K562 (cell line): ENCODE measurements at regions not wholly inside any gene's neighbourhood (a gene's known extent, or its start where the extent isn't known, plus 50 kb on each side); places are given as distances from the start of the nearest gene placed in this dataset.

Experiments
- CBFA2T2 ChIP-seq: fragments of 450-650 bp; conservative IDR thresholded peaks from 2 replicates; pipeline ENCODE4 v1.6.1; 2017; ENCODE audit warnings: mild to moderate bottlenecking
- CUX1 ChIP-seq: fragments of 200-800 bp; sonication (Bioruptor generic); IDR thresholded peaks from 2 replicates; pipeline ENCODE4 v1.6.1; 2016; ENCODE audit warnings: missing genetic modification characterization, missing compliant biosample characterization
- E2F6 ChIP-seq, 2 experiments: IDR thresholded peaks; 2 replicates each; pipeline ENCODE4 v1.6.1; 2011; ENCODE audit warnings: borderline replicate concordance in 1 of 2, control low read depth in 1 of 2, low read depth in 1 of 2, low read length in 1 of 2, mild to moderate bottlenecking in 1 of 2, mixed read lengths in 1 of 2, moderate library complexity in 1 of 2; ENCODE audit not compliant: insufficient read depth in 1 of 2, insufficient read length in 1 of 2, poor library complexity in 1 of 2, severe bottlenecking in 1 of 2; ENCODE audit errors: extremely low read depth in 1 of 2
- FOSL1 ChIP-seq: fragments of 200-800 bp; sonication (Bioruptor generic); conservative IDR thresholded peaks from 2 replicates; pipeline ENCODE4 v1.6.1; 2016; ENCODE audit warnings: missing genetic modification characterization, missing compliant biosample characterization
- MCM5 ChIP-seq: fragments of 450-650 bp; IDR thresholded peaks from 2 replicates; pipeline ENCODE4 v1.6.1; 2016; ENCODE audit warnings: low read depth
- MED1 ChIP-seq: sonication (generic); formaldehyde crosslinking; IDR thresholded peaks from 2 replicates; pipeline ENCODE4 v1.8.1; 2023; ENCODE audit warnings: missing genetic modification reagents, borderline replicate concordance
- PHB2 ChIP-seq: fragments of 450-650 bp; IDR thresholded peaks from 2 replicates; pipeline ENCODE4 v1.6.1; 2017; ENCODE audit warnings: low read depth
- RBM17 ChIP-seq: fragments of 200-400 bp; formaldehyde crosslinking; IDR thresholded peaks from 2 replicates; pipeline ENCODE4 v1.6.1; 2017; ENCODE audit warnings: low read depth, mild to moderate bottlenecking, low read length, borderline replicate concordance
- SAP30 ChIP-seq: fragments of 200-600 bp; sonication (generic); IDR thresholded peaks from 2 replicates; pipeline ENCODE4 v1.6.1; 2012; ENCODE audit warnings: borderline replicate concordance, low read depth, mild to moderate bottlenecking, moderate library complexity, low read length, control low read depth, inconsistent platforms; ENCODE audit not compliant: insufficient read depth, poor library complexity, severe bottlenecking
- SRSF9 ChIP-seq: fragments of 200-400 bp; formaldehyde crosslinking; IDR thresholded peaks from 2 replicates; pipeline ENCODE4 v1.6.1; 2017; ENCODE audit warnings: low read depth, low read length, borderline replicate concordance
- ZNF165 ChIP-seq: fragments of 250-450 bp; sonication (Bioruptor Pico); IDR thresholded peaks from 2 replicates; pipeline ENCODE4 v1.4.0; 2020; ENCODE audit warnings: borderline replicate concordance
- ZNF3 ChIP-seq: fragments of 250-450 bp; sonication (Bioruptor Pico); IDR thresholded peaks from 2 replicates; pipeline ENCODE4 v1.5.0; 2021; ENCODE audit warnings: mild to moderate bottlenecking, moderate library complexity
- ZNF668 ChIP-seq: fragments of 250-450 bp; sonication (Bioruptor Pico); IDR thresholded peaks from 2 replicates; pipeline ENCODE4 v1.8.0; 2022; ENCODE audit warnings: mild to moderate bottlenecking, inconsistent platforms
- TF ChIP-seq, protein P1 (sequence below): sonication (generic); formaldehyde crosslinking; IDR thresholded peaks from 2 replicates; pipeline ENCODE4 v1.8.1; 2023; ENCODE audit warnings: mild to moderate bottlenecking, missing genetic modification reagents, moderate library complexity
- TF ChIP-seq, protein P2 (sequence below): sonication (generic); formaldehyde crosslinking; IDR thresholded peaks from 2 replicates; pipeline ENCODE4 v1.8.0; 2023; ENCODE audit warnings: mild to moderate bottlenecking, missing genetic modification reagents

GRCh38 chr2:105600602-105600948 is 144.1 kb upstream of the NCK2 start (continued):
- TF ChIP-seq SAP30 (no peak), ZNF165 (CRISPR knock-in tag) (peak; percentile 8; the same call in 1 of the 2 replicates), MCM5 (no peak), ZNF3 (no peak), SRSF9 (no peak), CUX1 (CRISPR knock-in tag) (peak; percentile 67; the same call in 1 of the 2 replicates), PHB2 (no peak), MED1 (no peak), CBFA2T2 (no peak), FOSL1 (tag) (no peak), ZNF668 (0 out of 2 replicates have a peak, but pooled peaks have one; percentile 48), RBM17 (no peak), E2F6 (IDR thresholded peaks at IDR 0.05; ENCODE audit: borderline replicate concordance in 1 of 2, extremely low read depth in 1 of 2, insufficient read depth in 1 of 2, insufficient read length in 1 of 2, low read depth in 1 of 2, low read length in 1 of 2, poor library complexity in 1 of 2, severe bottlenecking in 1 of 2) (no peak)
- TF ChIP-seq, protein P1, sequence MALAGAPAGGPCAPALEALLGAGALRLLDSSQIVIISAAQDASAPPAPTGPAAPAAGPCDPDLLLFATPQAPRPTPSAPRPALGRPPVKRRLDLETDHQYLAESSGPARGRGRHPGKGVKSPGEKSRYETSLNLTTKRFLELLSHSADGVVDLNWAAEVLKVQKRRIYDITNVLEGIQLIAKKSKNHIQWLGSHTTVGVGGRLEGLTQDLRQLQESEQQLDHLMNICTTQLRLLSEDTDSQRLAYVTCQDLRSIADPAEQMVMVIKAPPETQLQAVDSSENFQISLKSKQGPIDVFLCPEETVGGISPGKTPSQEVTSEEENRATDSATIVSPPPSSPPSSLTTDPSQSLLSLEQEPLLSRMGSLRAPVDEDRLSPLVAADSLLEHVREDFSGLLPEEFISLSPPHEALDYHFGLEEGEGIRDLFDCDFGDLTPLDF (CRISPR knock-in tag): no peak
- TF ChIP-seq, protein P2, sequence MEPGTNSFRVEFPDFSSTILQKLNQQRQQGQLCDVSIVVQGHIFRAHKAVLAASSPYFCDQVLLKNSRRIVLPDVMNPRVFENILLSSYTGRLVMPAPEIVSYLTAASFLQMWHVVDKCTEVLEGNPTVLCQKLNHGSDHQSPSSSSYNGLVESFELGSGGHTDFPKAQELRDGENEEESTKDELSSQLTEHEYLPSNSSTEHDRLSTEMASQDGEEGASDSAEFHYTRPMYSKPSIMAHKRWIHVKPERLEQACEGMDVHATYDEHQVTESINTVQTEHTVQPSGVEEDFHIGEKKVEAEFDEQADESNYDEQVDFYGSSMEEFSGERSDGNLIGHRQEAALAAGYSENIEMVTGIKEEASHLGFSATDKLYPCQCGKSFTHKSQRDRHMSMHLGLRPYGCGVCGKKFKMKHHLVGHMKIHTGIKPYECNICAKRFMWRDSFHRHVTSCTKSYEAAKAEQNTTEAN (CRISPR knock-in tag): 0 out of 2 replicates have a peak, but pooled peaks have one; percentile 32
